Mucosa of stomach (tissue), 1 donor: ENCODE measurements at regions not wholly inside any gene's neighbourhood (a gene's known extent, or its start where the extent isn't known, plus 50 kb on each side); places are given as distances from the start of the nearest gene placed in this dataset.
"Not testable (repeated sequence)": the region's sequence is repeated elsewhere in the genome, so short reads cannot be mapped to it uniquely, and the experiment has no call there.

Source experiments
- H3K27me3 ChIP-seq: one replicate; pipeline ENCODE4 v1.7.0; 2013; ENCODE audit warnings: mild to moderate bottlenecking, low read length; ENCODE audit not compliant: control insufficient read depth, insufficient read depth
- H3K36me3 ChIP-seq: one replicate; pipeline ENCODE4 v1.7.0; 2013; ENCODE audit warnings: low read length; ENCODE audit not compliant: control insufficient read depth, insufficient read depth
- H3K4me1 ChIP-seq: one replicate; pipeline ENCODE4 v1.7.0; 2013; ENCODE audit warnings: mild to moderate bottlenecking, low read length; ENCODE audit not compliant: control insufficient read depth, insufficient read depth
- H3K4me3 ChIP-seq: one replicate; pipeline ENCODE4 v1.7.0; 2013; ENCODE audit warnings: low read length
- H3K9ac ChIP-seq: one replicate; pipeline ENCODE4 v1.7.0; 2013; ENCODE audit warnings: mild to moderate bottlenecking, low read length, moderate library complexity
- H3K9me3 ChIP-seq: one replicate; pipeline ENCODE4 v1.7.0; 2013; ENCODE audit warnings: mild to moderate bottlenecking, low read length, moderate library complexity; ENCODE audit not compliant: control insufficient read depth
- donor health status: Pancreatic carcinoma.

GRCh38 chr14:34085695-34086094 is 134.8 kb upstream of the EGLN3 start:
- Histone ChIP-seq H3K27me3 (no peaks in the 10 kb centered on the region), H3K4me3 (no peak overlapping the region), H3K9me3 (no peaks in the 10 kb centered on the region), H3K4me1 (peaks cover 15% of the 10 kb centered on the region), H3K9ac (no peak overlapping the region), H3K36me3 (no peaks in the 10 kb centered on the region)

GRCh38 chr14:34081576-34082136 is 130.8 kb upstream of the EGLN3 start:
- Histone ChIP-seq H3K27me3 (no peaks in the 10 kb centered on the region), H3K4me1 (peaks cover 15% of the 10 kb centered on the region), H3K4me3 (no peak overlapping the region), H3K36me3 (no peaks in the 10 kb centered on the region), H3K9ac (no peak overlapping the region), H3K9me3 (no peaks in the 10 kb centered on the region)

- no peak overlapping the region for H3K9ac ChIP-seq
- H3K4me1 ChIP-seq: peaks cover 15% of the 10 kb centered on the region
- H3K4me3 ChIP-seq: no peak overlapping the region
- H3K27me3 ChIP-seq: no peaks in the 10 kb centered on the region
- no peaks in the 10 kb centered on the region for H3K9me3 ChIP-seq
- no peaks in the 10 kb centered on the region for H3K36me3 ChIP-seq
These were observed 130.3 kb upstream of the EGLN3 start for GRCh38 chr14:34081101-34081575.

DNA sequence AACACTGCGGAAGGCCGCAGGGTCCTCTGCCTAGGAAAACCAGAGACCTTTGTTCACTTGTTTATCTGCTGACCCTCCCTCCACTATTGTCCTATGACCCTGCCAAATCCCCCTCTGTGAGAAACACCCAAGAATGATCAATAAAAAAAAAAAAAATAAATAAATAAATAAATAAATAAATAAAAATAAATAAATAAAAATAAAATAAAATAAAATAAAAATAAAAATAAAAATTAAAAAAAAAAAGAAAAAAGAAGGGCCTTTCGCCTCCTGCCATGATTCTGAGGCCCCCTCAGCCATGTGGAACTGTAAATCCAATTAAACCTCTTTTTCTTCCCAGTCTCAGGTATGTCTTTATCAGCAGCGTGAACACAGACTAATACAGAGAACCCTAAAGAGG is 128.8 kb upstream of the EGLN3 start:
- not testable (repeated sequence) for H3K27me3 ChIP-seq, H3K9ac ChIP-seq, H3K36me3 ChIP-seq, H3K9me3 ChIP-seq, H3K4me3 ChIP-seq
- peaks cover 15% of the 10 kb centered on the region for H3K4me1 ChIP-seq

- Histone ChIP-seq H3K36me3 (no peaks in the 10 kb centered on the region), H3K27me3 (no peaks in the 10 kb centered on the region), H3K9ac (no peak overlapping the region), H3K4me3 (no peak overlapping the region), H3K9me3 (no peaks in the 10 kb centered on the region), H3K4me1 (peaks cover 15% of the 10 kb centered on the region)
These were observed 127.4 kb upstream of the EGLN3 start for GRCh38 chr14:34078117-34078743.

DNA sequence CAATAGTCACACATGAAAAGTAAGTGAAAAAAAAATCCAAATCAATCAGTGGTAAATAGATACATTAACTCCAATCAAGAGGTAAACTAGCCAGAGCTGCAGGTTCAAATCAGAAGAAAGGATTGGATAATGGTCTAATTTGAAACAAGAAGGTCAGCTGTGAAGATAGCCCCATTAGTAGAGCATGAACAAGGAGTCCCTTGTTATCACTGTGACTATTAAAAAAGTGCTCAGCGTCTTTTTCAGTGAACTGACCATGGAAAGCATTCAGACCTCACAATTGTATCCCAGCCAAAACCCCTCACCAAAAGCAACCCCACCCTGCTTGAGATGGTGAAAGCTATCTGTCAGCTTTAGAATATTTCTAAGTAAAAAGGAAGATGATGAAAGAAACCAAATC is 125.0 kb upstream of the EGLN3 start:
- Histone ChIP-seq H3K4me3 (no peak overlapping the region), H3K9ac (no peak overlapping the region), H3K36me3 (no peaks in the 10 kb centered on the region), H3K27me3 (no peaks in the 10 kb centered on the region), H3K4me1 (no peaks in the 10 kb centered on the region), H3K9me3 (no peaks in the 10 kb centered on the region)

GRCh38 chr14:34075042-34075744 is 124.3 kb upstream of the EGLN3 start:
- H3K4me1 ChIP-seq: no peaks in the 10 kb centered on the region
- no peaks in the 10 kb centered on the region for H3K27me3 ChIP-seq
- H3K4me3 ChIP-seq: no peak overlapping the region
- H3K9me3 ChIP-seq: no peaks in the 10 kb centered on the region
- H3K36me3 ChIP-seq: no peaks in the 10 kb centered on the region
- no peak overlapping the region for H3K9ac ChIP-seq

GRCh38 chr14:34072921-34073320 is 122.0 kb upstream of the EGLN3 start:
- H3K9ac ChIP-seq: no peak overlapping the region
- no peaks in the 10 kb centered on the region for H3K4me1 ChIP-seq
- H3K9me3 ChIP-seq: no peaks in the 10 kb centered on the region
- H3K27me3 ChIP-seq: no peaks in the 10 kb centered on the region
- no peaks in the 10 kb centered on the region for H3K36me3 ChIP-seq
- no peak overlapping the region for H3K4me3 ChIP-seq

DNA sequence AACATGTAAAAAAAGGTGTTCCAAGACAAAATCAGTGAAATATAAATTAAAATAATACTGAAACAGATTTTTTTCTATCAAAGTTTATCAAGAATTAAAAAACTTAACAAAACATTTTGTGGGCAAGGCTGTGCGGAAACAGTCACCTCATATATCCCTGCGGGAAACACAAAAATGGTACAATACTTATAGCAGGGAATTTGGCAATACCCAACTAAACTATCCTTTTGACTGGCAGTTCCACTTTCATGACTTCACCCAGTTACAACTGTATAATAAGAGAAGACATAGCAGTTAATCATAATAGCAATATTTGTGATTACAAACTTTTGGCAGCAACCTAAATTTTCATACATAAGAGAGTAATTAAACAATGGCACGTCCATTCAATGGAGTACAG is 121.5 kb upstream of the EGLN3 start:
- H3K27me3 ChIP-seq: no peaks in the 10 kb centered on the region
- no peak overlapping the region for H3K9ac ChIP-seq
- no peaks in the 10 kb centered on the region for H3K9me3 ChIP-seq
- H3K4me1 ChIP-seq: no peaks in the 10 kb centered on the region
- no peak overlapping the region for H3K4me3 ChIP-seq
- no peaks in the 10 kb centered on the region for H3K36me3 ChIP-seq

GRCh38 chr14:34070917-34071407 is 120.1 kb upstream of the EGLN3 start:
- Histone ChIP-seq H3K36me3 (no peaks in the 10 kb centered on the region), H3K9ac (no peak overlapping the region), H3K27me3 (no peaks in the 10 kb centered on the region), H3K4me1 (no peaks in the 10 kb centered on the region), H3K4me3 (no peak overlapping the region), H3K9me3 (no peaks in the 10 kb centered on the region)

GRCh38 chr14:34069854-34070582 is 119.1 kb upstream of the EGLN3 start:
- H3K9me3 ChIP-seq: no peaks in the 10 kb centered on the region
- H3K9ac ChIP-seq: no peak overlapping the region
- no peaks in the 10 kb centered on the region for H3K4me1 ChIP-seq
- H3K27me3 ChIP-seq: no peaks in the 10 kb centered on the region
- no peak overlapping the region for H3K4me3 ChIP-seq
- no peaks in the 10 kb centered on the region for H3K36me3 ChIP-seq

DNA sequence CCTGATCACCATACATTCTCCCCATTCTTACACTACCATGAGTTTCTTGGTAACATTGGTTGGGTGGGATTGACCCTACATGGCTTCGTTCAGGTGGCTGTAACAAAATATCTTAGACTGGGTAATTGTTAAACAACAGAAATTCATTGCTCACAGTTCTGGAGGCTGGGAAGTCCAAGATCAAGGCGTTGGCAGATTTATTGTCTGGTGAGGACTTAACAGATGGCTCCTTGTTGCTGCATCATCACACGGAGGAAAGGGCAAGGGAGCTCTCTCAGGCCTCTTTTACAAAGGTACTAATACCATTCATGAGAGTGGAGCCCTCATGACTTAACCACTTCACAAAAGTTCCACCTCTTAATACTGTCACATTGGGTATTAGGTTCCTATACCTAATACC is 116.7 kb upstream of the EGLN3 start:
- H3K27me3 ChIP-seq: no peaks in the 10 kb centered on the region
- H3K9me3 ChIP-seq: no peaks in the 10 kb centered on the region
- peaks cover 7% of the 10 kb centered on the region for H3K4me1 ChIP-seq
- H3K36me3 ChIP-seq: no peaks in the 10 kb centered on the region
- H3K9ac ChIP-seq: no peak overlapping the region
- no peak overlapping the region for H3K4me3 ChIP-seq
